ENCODE measurements at regions not wholly inside any gene's neighbourhood (a gene's known extent, or its start where the extent isn't known, plus 50 kb on each side); places are given as distances from the start of the nearest gene placed in this dataset.

GRCh38 chr6:170082531-170083187 lies 208.2 kb downstream of the DLL1 start:
- no peaks in the 10 kb centered on the region for H3K4me1 ChIP-seq
- no peak overlapping the region for H3K4me2 ChIP-seq (ENCODE audit: low read length)
- no peaks in the 10 kb centered on the region for H3K79me2 ChIP-seq
- no peaks in the 10 kb centered on the region for H3K9me3 ChIP-seq (ENCODE audit: control insufficient read depth, low read length)
- H3K4me3 ChIP-seq (ENCODE audit: low read depth, low read length): no peak overlapping the region
- no peak overlapping the region for H2AFZ ChIP-seq
- no peak for TF ChIP-seq CTCF (IDR thresholded peaks at IDR 0.05)
- peaks cover 7% of the 10 kb centered on the region for H3K27me3 ChIP-seq (ENCODE audit: control insufficient read depth, insufficient read depth, low read length)
- no peak overlapping the region for H3K9ac ChIP-seq
- no peak overlapping the region for H3K27ac ChIP-seq
- no peaks in the 10 kb centered on the region for H3K36me3 ChIP-seq (ENCODE audit: control insufficient read depth, insufficient read depth, low read length)

- peaks cover 7% of the 10 kb centered on the region for H3K27me3 ChIP-seq (ENCODE audit: control insufficient read depth, insufficient read depth, low read length)
- no peaks in the 10 kb centered on the region for H3K79me2 ChIP-seq
- H3K36me3 ChIP-seq (ENCODE audit: control insufficient read depth, insufficient read depth, low read length): no peaks in the 10 kb centered on the region
- H3K4me3 ChIP-seq (ENCODE audit: low read depth, low read length): no peak overlapping the region
- no peak overlapping the region for H2AFZ ChIP-seq
- no peaks in the 10 kb centered on the region for H3K4me1 ChIP-seq
- no peak for TF ChIP-seq CTCF (IDR thresholded peaks at IDR 0.05)
- H3K27ac ChIP-seq: no peak overlapping the region
- H3K9me3 ChIP-seq (ENCODE audit: control insufficient read depth, low read length): no peaks in the 10 kb centered on the region
- H3K9ac ChIP-seq: no peak overlapping the region
- no peak overlapping the region for H3K4me2 ChIP-seq (ENCODE audit: low read length)
Measured at GRCh38 chr6:170082067-170082466, 208.8 kb downstream of the DLL1 start.

GRCh38 chr6:170081556-170081955 lies 209.3 kb downstream of the DLL1 start:
- no peaks in the 10 kb centered on the region for H3K9me3 ChIP-seq (ENCODE audit: control insufficient read depth, low read length)
- peaks cover 7% of the 10 kb centered on the region for H3K27me3 ChIP-seq (ENCODE audit: control insufficient read depth, insufficient read depth, low read length)
- TF ChIP-seq CTCF (IDR thresholded peaks at IDR 0.05): no peak
- H3K27ac ChIP-seq: no peak overlapping the region
- no peaks in the 10 kb centered on the region for H3K4me1 ChIP-seq
- no peaks in the 10 kb centered on the region for H3K36me3 ChIP-seq (ENCODE audit: control insufficient read depth, insufficient read depth, low read length)
- no peaks in the 10 kb centered on the region for H3K79me2 ChIP-seq
- H3K4me3 ChIP-seq (ENCODE audit: low read depth, low read length): no peak overlapping the region
- no peak overlapping the region for H3K4me2 ChIP-seq (ENCODE audit: low read length)
- no peak overlapping the region for H2AFZ ChIP-seq
- H3K9ac ChIP-seq: no peak overlapping the region

- no peak overlapping the region for H3K4me3 ChIP-seq (ENCODE audit: low read depth, low read length)
- H3K4me1 ChIP-seq: no peaks in the 10 kb centered on the region
- no peak overlapping the region for H3K9ac ChIP-seq
- no peak for TF ChIP-seq CTCF (IDR thresholded peaks at IDR 0.05)
- no peaks in the 10 kb centered on the region for H3K9me3 ChIP-seq (ENCODE audit: control insufficient read depth, low read length)
- no peak overlapping the region for H3K4me2 ChIP-seq (ENCODE audit: low read length)
- peaks cover 7% of the 10 kb centered on the region for H3K27me3 ChIP-seq (ENCODE audit: control insufficient read depth, insufficient read depth, low read length)
- H3K36me3 ChIP-seq (ENCODE audit: control insufficient read depth, insufficient read depth, low read length): no peaks in the 10 kb centered on the region
- H3K27ac ChIP-seq: no peak overlapping the region
- H2AFZ ChIP-seq: no peak overlapping the region
- no peaks in the 10 kb centered on the region for H3K79me2 ChIP-seq
Measured at GRCh38 chr6:170080828-170081371, 210.0 kb downstream of the DLL1 start.
